ENCODE measurements at regions not wholly inside any gene's neighbourhood (a gene's known extent, or its start where the extent isn't known, plus 50 kb on each side); places are given as distances from the start of the nearest gene placed in this dataset.
"Not testable (repeated sequence)": the region's sequence is repeated elsewhere in the genome, so short reads cannot be mapped to it uniquely, and the experiment has no call there.

- no peak for DNase-seq
These were observed 523.1 kb downstream of the CHSY3 start for GRCh38 chr5:130427222-130427955.

DNA sequence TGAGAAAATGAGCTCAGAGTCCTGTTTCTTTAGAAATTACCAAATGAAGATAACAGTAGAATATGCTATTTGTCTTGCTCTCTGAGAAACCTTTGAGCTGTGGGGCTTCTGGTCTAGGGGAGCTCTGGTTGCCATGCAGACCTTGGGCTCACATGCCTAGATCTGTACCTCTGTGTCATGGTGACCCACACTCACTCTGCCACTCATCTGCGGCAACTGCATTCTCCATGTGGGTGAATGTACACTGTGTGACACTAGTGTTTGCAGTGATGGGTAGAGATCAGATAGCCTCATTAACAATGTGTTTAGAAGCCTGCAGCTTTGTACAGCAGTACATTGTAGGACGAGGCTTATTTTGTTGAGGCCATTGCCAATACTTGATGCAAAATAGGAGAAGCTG is 521.2 kb downstream of the CHSY3 start:
- no peak for DNase-seq

DNA sequence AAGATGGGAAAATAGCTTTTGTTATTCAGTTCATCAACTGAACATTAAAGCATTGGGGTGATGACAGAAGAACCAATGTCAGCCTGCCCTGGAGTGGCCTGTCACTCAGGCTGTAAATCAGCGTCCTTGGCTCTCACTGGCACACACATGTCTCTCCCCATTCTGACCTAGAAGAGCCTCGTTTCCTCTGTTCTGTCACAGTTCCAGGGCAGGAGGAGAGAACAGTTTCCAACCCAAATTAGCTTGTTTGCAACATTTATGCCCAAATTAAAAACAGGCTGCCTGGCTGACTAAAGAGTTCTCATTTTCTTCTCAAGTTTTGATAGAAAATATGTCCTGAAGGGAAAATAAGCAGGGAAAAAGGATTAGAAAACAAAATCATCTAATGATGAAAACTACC is 520.1 kb downstream of the CHSY3 start:
- no peak for DNase-seq

- no peak for DNase-seq
These were observed 498.6 kb downstream of the CHSY3 start for GRCh38 chr5:130402906-130403305.

- no peak for DNase-seq
These were observed 495.8 kb downstream of the CHSY3 start for GRCh38 chr5:130400091-130400490.

GRCh38 chr5:130398825-130399224 is 494.6 kb downstream of the CHSY3 start:
- DNase-seq = no peak

DNA sequence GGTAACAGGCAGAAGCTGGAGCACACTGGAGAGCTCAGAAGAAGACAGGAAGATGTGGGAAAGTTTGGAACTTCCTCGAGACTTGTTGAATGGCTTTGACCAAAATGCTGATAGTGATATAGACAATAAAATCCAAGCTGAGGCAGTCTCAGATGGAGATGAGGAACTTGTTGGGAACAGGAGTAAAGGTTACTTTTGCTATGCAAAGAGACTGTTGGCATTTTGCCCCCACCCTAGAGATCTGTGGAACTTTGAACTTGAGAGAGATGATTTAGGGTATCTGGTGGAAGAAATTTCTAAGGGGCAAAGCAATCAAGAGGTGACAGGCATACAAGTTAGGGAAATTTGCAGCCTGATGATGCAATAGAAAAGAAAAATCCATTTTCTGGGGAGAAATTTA is 493.5 kb downstream of the CHSY3 start:
- not testable (repeated sequence) for DNase-seq

DNA sequence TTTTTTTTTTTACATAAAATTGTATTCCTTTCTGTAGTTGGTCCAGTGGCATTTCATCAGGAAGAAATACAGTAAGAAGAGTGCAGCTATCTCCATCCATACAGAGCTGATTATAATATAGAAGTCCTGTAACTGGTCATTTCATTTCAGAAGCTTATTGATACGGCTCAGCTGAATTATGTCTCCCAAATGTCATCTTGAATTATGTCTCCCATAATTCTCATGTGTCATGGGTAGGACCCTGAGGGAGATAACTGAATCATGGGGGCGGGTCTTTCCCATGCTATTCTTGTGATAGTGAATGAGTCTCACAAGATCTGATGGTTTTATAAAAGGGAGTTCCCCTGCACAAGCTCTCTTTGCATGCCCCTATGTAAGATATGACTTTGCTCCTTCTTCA is 492.9 kb downstream of the CHSY3 start:
- DNase-seq = no peak

DNA sequence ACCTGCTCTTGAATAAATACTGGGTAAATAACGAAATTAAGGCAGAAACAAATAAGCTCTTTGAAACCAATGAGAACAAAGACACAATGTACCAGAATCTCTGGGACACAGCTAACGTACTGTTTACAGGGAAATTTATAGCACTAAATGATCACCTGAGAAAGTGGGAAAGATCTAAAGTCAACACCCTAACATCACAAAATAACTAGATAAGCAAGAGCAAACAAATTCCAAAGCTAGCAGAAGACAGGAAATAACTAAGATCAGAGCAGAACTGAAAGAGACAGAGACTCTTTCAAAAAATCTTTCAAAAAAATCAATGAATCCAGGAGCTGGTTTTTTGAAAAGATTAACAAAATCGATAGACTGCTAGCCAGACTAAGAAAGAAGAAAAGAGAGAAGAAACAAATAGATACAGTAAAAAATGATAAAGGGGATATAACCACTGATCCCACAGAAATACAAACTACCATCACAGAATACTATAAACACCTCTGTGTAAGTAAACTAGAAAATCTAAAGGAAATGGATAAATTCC is 487.5 kb downstream of the CHSY3 start:
- DNase-seq = not testable (repeated sequence)

GRCh38 chr5:130386155-130386554 is 481.9 kb downstream of the CHSY3 start:
- no peak for DNase-seq

- DNase-seq = no peak
These were observed 481.4 kb downstream of the CHSY3 start for GRCh38 chr5:130385656-130386055.

GRCh38 chr5:130365956-130366355 is 461.7 kb downstream of the CHSY3 start:
- no peak for DNase-seq

GRCh38 chr5:130350131-130350530 is 445.9 kb downstream of the CHSY3 start:
- DNase-seq = no peak

DNA sequence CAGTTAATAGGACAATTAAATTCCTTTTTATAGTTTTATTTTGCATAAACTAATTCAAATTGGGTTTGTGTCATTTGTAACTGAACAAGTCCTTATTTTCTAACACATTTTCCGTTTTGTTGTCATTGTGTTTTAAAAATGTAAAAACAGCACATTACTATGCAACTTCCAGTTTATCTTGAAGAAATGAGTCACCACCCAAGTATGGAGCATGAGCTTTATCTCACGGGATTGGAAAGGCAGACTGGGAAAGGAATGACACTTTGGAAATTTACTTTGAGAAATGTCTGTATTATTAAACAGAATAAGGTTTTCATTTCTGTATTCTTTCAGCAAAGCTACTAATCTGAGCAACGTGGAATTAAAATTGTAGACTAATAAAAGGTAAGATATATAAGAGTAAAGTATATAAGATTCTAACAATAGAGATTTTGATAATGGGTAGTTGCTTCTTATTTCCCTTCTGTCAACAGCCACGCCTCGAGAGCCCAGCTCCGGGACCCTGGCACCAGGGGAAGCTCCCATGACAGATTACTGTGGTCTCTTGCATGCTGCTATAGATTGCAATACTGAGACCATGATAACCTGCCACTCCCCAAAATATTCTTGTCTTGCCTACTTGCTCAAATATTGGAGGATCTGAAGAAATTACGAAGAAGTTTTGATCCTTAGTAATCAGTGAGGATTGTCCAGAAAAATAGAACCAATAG is 433.1 kb downstream of the CHSY3 start:
- DNase-seq = no peak

DNA sequence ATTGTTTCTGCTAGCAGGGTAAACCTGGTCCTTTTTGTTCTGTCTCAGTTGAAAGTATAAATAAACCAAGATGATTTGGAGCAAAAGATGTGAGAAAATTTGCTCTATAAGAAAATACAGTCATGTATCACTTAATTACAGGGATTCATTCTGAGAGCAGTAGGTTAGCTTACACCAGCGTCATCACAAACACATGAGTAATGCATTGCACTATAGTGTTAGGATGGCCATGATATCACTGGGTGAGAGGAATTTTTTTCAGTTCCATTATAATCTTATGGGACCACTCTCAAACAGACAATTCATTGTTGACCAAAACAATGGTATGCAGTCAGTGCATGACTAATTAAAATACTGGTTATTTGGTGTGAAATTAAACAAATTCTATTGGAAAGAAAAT is 430.9 kb downstream of the CHSY3 start:
- DNase-seq = no peak

GRCh38 chr5:130333089-130333488 is 428.8 kb downstream of the CHSY3 start:
- DNase-seq = no peak

DNA sequence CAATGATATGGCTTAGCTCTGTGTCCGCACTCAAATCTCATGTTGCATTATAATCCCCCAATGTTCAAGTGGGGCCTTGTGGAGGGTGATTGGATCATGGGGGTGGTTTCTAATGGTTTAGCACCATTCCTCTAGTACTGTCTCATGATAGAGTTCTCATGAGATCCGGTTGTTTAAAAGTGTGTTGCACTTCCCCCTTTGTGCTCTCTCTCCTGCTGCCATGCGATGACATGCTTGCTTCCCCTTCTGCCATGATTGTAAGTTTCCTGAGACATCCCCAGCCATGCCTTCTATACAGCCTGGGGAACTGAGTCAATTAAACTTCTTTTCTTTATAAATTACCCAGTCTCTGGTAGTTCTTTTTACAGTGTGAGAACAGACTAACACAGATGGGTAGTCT is 427.1 kb downstream of the CHSY3 start:
- DNase-seq = no peak

DNA sequence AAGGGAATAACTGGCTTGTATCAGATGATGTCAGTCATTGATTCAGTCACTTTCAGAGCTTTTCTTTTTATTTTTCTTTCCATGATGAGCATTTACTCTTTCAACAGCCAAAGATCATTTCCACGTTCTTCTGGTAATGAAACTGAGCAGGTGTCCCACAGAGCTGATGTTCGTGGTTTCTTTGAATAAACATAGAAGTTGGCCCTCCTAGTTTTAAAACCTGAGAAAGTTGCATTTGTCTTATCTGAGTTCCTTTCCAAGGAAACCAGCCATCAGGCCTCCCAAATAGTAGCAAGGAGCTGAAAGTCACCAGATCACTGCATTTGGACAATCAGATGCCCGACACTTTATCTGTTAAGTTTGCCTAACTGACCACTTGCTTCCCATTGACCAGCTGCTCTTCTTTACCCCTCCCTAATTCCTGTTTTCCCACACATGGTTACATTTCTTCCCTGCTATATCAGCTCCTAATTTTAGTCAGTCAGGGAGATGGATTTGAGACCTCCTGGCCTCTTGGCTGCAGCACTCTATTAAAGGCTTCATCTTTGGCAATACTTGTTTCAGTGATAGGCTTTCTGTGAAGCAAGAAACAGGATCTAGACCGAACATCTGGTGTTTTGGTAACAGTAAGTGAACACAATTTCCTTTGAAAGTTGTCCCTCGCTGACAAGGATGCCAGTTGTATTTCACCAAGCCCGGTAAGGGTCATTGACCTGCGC is 420.8 kb downstream of the CHSY3 start:
- DNase-seq = no peak

DNA sequence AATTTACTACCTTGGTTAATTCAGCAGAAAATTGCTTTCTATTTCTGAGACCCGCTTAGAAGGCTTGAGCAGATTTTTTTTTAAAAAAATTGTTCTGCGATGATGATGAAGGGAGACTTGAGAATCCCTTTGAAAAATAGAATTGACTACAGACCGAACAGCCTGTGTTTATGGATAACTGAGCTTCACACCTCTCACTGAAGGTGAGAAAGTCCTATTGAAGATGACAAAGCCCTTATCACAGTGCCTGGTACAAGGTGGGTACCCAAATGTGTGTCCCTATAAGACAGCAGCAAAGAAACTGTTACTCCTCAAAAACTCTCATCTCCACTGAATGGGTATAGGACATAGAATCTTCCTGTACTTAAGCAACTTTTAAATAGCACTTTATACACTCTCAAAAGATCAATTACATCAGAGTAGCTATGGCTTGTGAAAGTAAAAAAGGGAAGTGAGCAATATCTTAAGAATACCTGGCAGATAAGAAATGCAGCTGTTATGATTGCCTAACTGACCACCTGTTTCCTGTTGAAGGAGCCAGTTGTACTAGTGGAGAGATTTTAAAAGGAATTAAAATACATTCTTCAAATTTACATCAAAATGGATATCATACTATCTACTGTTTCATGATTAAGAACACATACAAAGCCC is 419.7 kb downstream of the CHSY3 start:
- no peak for DNase-seq

- no peak for DNase-seq
These were observed 417.7 kb downstream of the CHSY3 start for GRCh38 chr5:130321931-130322330.

DNA sequence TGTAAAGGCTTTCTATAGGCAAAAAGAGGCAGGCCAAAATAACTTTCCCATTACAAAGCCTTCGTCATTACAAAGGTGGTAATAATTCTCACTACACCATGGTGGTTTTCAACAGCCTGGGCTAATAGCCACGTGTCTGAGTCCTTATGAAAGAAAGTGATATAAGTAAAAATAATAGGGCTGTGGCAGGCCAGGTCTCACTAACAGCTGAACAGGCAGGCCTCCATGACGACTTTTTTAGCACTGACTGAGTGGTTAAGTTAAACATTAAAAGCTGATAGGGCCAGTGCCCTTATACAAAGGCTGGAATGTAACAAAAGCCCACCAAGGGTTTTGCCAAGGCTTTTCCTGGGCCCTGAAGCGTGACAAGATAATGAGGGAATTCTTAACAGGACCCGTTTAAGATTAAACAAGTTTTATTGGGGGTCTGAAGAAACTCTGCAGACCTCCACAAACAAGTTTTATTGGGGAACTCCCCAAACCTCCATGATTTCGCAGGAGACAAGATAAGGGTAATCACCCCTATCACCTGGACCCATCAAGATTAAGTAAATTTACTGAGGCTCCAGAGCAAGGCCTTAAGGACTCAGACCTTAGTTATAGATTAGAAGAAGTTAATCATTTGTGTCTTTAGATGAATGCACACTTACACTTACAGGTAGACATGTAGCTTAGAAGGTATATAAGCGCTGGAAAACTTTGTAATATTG is 412.9 kb downstream of the CHSY3 start:
- DNase-seq = no peak

GRCh38 chr5:130295235-130295634 is 391.0 kb downstream of the CHSY3 start:
- no peak for DNase-seq

DNA sequence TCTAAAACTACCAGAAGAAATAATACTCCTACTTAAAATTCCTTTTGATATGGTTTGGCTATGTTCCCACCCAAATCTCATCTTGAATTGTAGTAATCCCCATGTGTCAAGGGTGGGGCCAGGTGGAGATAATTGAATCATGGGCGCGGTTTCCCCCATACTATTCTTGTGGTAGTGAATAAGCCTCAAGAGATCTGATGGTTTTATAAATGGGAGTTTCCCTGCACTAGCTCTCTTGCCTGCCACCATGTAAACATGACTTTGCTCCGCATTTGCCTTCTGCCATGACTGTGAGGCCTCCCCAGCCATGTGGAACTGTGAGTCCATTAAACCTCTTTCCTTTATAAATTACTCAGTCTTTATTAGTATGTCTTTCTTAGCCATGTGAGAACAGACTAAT is 390.5 kb downstream of the CHSY3 start:
- not testable (repeated sequence) for DNase-seq

All from activated CD8-positive, alpha-beta memory T cell treated with anti-CD3 and anti-CD28 coated beads, Interleukin-2, amount 50 U/mL, for 4 hours (primary cell).